Endodermal cell (in vitro differentiated cells): ENCODE measurements at regions not wholly inside any gene's neighbourhood (a gene's known extent, or its start where the extent isn't known, plus 50 kb on each side); places are given as distances from the start of the nearest gene placed in this dataset.

Experiments used
- DNase-seq: peaks from one replicate; pipeline ENCODE4 v3.0.0-alpha.2; 2017
- H3K27ac ChIP-seq: 2 replicates; pipeline ENCODE4 v1.5.1; 2013; ENCODE audit warnings: mild to moderate bottlenecking, low read depth, low read length, moderate library complexity
- H3K27me3 ChIP-seq: 2 replicates; pipeline ENCODE4 v1.6.1; 2013; ENCODE audit warnings: mild to moderate bottlenecking, low read length, moderate library complexity; ENCODE audit not compliant: insufficient read depth, control insufficient read depth, poor library complexity, severe bottlenecking
- H3K36me3 ChIP-seq: 2 replicates; pipeline ENCODE4 v1.7.0; 2013; ENCODE audit warnings: mild to moderate bottlenecking, low read length, moderate library complexity; ENCODE audit not compliant: control insufficient read depth, insufficient read depth
- H3K4me1 ChIP-seq: one replicate; pipeline ENCODE4 v1.7.0; 2013; ENCODE audit warnings: low read length; ENCODE audit not compliant: control insufficient read depth, insufficient read depth
- H3K4me3 ChIP-seq: 2 replicates; pipeline ENCODE4 v1.5.1; 2013; ENCODE audit warnings: mild to moderate bottlenecking, low read length, moderate library complexity
- H3K9ac ChIP-seq: 2 replicates; pipeline ENCODE4 v1.6.1; 2013; ENCODE audit warnings: mild to moderate bottlenecking, low read length, moderate library complexity; ENCODE audit not compliant: poor library complexity, severe bottlenecking; ENCODE audit errors: extremely low read depth
- H3K9me3 ChIP-seq: 2 replicates; pipeline ENCODE4 v1.6.1; 2013; ENCODE audit warnings: mild to moderate bottlenecking, low read length, moderate library complexity; ENCODE audit not compliant: control insufficient read depth
- H3K27ac Mint-ChIP-seq: 2 replicates; pipeline ENCODE4 v1.8.0; 2020; ENCODE audit warnings: mixed read lengths
- H3K27me3 Mint-ChIP-seq: 2 replicates; pipeline ENCODE4 v1.8.0; 2021; ENCODE audit warnings: mild to moderate bottlenecking, mixed read lengths; ENCODE audit not compliant: insufficient read depth
- H3K36me3 Mint-ChIP-seq: 2 replicates; pipeline ENCODE4 v1.8.0; 2020; ENCODE audit warnings: low read depth, mixed read lengths
- H3K4me1 Mint-ChIP-seq: 2 replicates; pipeline ENCODE4 v1.8.0; 2020; ENCODE audit warnings: mixed read lengths
- H3K4me3 Mint-ChIP-seq: 2 replicates; pipeline ENCODE4 v1.8.0; 2020; ENCODE audit warnings: mild to moderate bottlenecking, moderate library complexity, mixed read lengths
- H3K9me3 Mint-ChIP-seq: 2 replicates; pipeline ENCODE4 v1.8.0; 2020; ENCODE audit warnings: mild to moderate bottlenecking, mixed read lengths
- WGBS, 2 experiments: methylation state at CpG; one replicate each; pipeline versions ENCODE4 v1.1.5 to v1.1.7; 2013; ENCODE audit warnings: missing lambda C conversion rate in 2 of 2, mixed read lengths in 1 of 2; ENCODE audit not compliant: insufficient coverage in 1 of 2, insufficient read length in 1 of 2; 5-methylcytosine and 5-hydroxymethylcytosine counted together
- TF ChIP-seq, protein P1 (sequence below): fragments of 200-600 bp; sonication (generic); conservative IDR thresholded peaks from 2 replicates; pipeline ENCODE4 v1.5.0; 2021; ENCODE audit warnings: antibody characterized with exemption, mild to moderate bottlenecking

GRCh38 chr3:28850186-28850585 lies 430.7 kb upstream of the RBMS3 start:
- 97% methylated on average over 1 of the region's 1 CpG; no CpG with 5 or more reads in 1 of the 2 experiments for WGBS, 2 experiments
- H3K27ac Mint-ChIP-seq: no peak overlapping the region
- no peak overlapping the region for H3K9ac ChIP-seq
- H3K9me3 ChIP-seq: no peaks in the 10 kb centered on the region
- H3K36me3 ChIP-seq: no peaks in the 10 kb centered on the region
- no peaks in the 10 kb centered on the region for H3K36me3 Mint-ChIP-seq
- H3K27me3 ChIP-seq: no peaks in the 10 kb centered on the region
- peaks cover 9% of the 10 kb centered on the region for H3K27me3 Mint-ChIP-seq
- H3K4me1 ChIP-seq: no peaks in the 10 kb centered on the region
- H3K27ac ChIP-seq: no peak overlapping the region
- H3K4me1 Mint-ChIP-seq: no peaks in the 10 kb centered on the region
- H3K9me3 Mint-ChIP-seq: no peaks in the 10 kb centered on the region
- no peak overlapping the region for H3K4me3 ChIP-seq
- DNase-seq: no peak
- TF ChIP-seq, protein P1, sequence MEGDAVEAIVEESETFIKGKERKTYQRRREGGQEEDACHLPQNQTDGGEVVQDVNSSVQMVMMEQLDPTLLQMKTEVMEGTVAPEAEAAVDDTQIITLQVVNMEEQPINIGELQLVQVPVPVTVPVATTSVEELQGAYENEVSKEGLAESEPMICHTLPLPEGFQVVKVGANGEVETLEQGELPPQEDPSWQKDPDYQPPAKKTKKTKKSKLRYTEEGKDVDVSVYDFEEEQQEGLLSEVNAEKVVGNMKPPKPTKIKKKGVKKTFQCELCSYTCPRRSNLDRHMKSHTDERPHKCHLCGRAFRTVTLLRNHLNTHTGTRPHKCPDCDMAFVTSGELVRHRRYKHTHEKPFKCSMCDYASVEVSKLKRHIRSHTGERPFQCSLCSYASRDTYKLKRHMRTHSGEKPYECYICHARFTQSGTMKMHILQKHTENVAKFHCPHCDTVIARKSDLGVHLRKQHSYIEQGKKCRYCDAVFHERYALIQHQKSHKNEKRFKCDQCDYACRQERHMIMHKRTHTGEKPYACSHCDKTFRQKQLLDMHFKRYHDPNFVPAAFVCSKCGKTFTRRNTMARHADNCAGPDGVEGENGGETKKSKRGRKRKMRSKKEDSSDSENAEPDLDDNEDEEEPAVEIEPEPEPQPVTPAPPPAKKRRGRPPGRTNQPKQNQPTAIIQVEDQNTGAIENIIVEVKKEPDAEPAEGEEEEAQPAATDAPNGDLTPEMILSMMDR: no peak
- no peak overlapping the region for H3K4me3 Mint-ChIP-seq

DNA sequence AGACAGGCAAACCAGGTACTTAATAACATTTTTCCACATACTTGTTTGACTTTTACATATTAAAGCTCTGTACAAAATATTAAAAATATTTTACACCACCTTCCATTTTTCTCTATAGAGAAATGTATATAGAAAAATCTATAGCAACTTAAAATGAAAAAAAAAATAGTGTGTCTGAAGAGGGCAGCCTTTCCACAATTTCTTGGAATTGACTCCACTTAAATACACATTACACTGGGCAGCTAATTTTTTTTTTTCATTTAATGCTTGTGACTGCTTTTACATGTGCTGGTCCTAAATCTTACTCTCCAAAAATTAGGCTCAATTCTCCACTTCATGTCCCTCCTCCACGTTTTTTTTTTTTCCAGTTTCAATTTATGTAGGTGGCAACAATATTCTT lies 427.0 kb upstream of the RBMS3 start:
- peaks cover 7% of the 10 kb centered on the region for H3K4me1 Mint-ChIP-seq
- no peak overlapping the region for H3K27ac Mint-ChIP-seq
- H3K9me3 Mint-ChIP-seq: no peaks in the 10 kb centered on the region
- Histone ChIP-seq H3K9ac (no peak overlapping the region), H3K36me3 (no peaks in the 10 kb centered on the region), H3K4me3 (no peak overlapping the region), H3K9me3 (no peaks in the 10 kb centered on the region), H3K27me3 (no peaks in the 10 kb centered on the region), H3K27ac (no peak overlapping the region), H3K4me1 (no peaks in the 10 kb centered on the region)
- no peak for DNase-seq
- no peak overlapping the region for H3K4me3 Mint-ChIP-seq
- no peaks in the 10 kb centered on the region for H3K36me3 Mint-ChIP-seq
- TF ChIP-seq, protein P1: no peak
- no peaks in the 10 kb centered on the region for H3K27me3 Mint-ChIP-seq
- WGBS, 2 experiments: 63% methylated on average over 1 of the region's 1 CpG; no CpG with 5 or more reads in 1 of the 2 experiments

DNA sequence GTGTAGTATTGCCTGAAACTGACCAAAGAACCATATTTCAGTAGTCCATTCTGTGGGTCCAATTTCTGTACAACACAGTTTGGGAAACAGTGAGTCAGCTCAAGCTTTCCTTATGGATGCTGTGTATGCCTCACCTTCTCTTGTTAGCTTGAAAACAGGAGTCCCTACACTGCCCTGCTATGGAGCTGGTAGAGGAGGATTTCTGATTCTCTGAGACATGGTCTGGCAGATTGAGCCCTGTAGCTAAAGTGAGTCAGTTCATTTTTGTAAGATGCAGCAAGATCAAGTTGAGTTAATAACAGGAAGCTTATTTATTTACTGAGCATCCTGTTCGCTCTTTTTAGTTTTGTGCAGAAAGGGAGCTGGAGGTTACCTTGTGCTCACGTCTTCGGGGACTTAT lies 424.1 kb upstream of the RBMS3 start:
- Histone ChIP-seq H3K4me3 (no peak overlapping the region), H3K4me1 (peaks cover 5% of the 10 kb centered on the region), H3K36me3 (no peaks in the 10 kb centered on the region), H3K9me3 (no peaks in the 10 kb centered on the region), H3K27ac (no peak overlapping the region), H3K9ac (no peak overlapping the region), H3K27me3 (no peaks in the 10 kb centered on the region)
- WGBS, 2 experiments: 95 to 100% methylated on average over 1 to 3 of the region's 3 CpGs
- no peak for DNase-seq
- no peaks in the 10 kb centered on the region for H3K36me3 Mint-ChIP-seq
- H3K4me1 Mint-ChIP-seq: peaks cover 15% of the 10 kb centered on the region
- H3K27me3 Mint-ChIP-seq: no peaks in the 10 kb centered on the region
- no peaks in the 10 kb centered on the region for H3K9me3 Mint-ChIP-seq
- TF ChIP-seq, protein P1: no peak
- H3K27ac Mint-ChIP-seq: no peak overlapping the region
- no peak overlapping the region for H3K4me3 Mint-ChIP-seq
